K562 (cell line): ENCODE measurements at regions not wholly inside any gene's neighbourhood (a gene's known extent, or its start where the extent isn't known, plus 50 kb on each side); places are given as distances from the start of the nearest gene placed in this dataset.

Source experiments
- ATAC-seq: fragments of 200-7000 bp; cut with Tn5 transposase; 3 replicates; pipeline ENCODE4 v1.9.1; 2020; ENCODE audit warnings: moderate library complexity
- BruUV-seq: library from RNA; stranded (reverse); fragments of 400-500 nt; replicated peaks from 2 replicates; lab custom pipeline; 2021; lab: Mats Ljungman, UMichigan
- CTCF ChIA-PET: fragments of 300-600 bp; formaldehyde crosslinking; extraction: SDS; loops from one replicate; lab custom pipeline; 2021; ENCODE audit warnings: low intra/inter-chr PET ratio; lab: Yijun Ruan, JAX
- POLR2A ChIA-PET: fragments of 300-600, 350-650 bp; sonication (Branson Sonifier 250); formaldehyde crosslinking; extraction: SDS; loops from one replicate; lab custom pipeline; 2021; ENCODE audit warnings: antibody characterized with exemption, inconsistent platforms; lab: Yijun Ruan, JAX
- DNase-seq, 4 experiments: peaks; one replicate each; pipeline versions ENCODE4 v3.0.0 to v3.0.0-alpha.2; 2011 to 2018; ENCODE audit warnings: low spot score in 3 of 4, mixed read lengths in 3 of 4; ENCODE audit errors: extremely low read depth in 1 of 4
- FAIRE-seq: peaks from 2 replicates; lab custom pipeline; 2011; peaks lifted over from hg19 to GRCh38; lab: Jason Lieb, UNC
- H2AFZ ChIP-seq: 2 replicates; pipeline ENCODE4 v1.6.0; 2011; ENCODE audit warnings: low read depth, low read length, control low read depth, inconsistent platforms
- H3K27ac ChIP-seq: fragments of 200-600 bp; 3 replicates; pipeline ENCODE4 v1.8.0; 2011; ENCODE audit warnings: low read depth, mild to moderate bottlenecking, control low read depth, inconsistent platforms, low read length, moderate library complexity, mixed read lengths; ENCODE audit errors: extremely low read depth
- H3K27me3 ChIP-seq, 2 experiments: fragments of 300-600 bp in 1 of 2; 2 replicates in 1 of 2; 3 replicates in 1 of 2; pipeline versions ENCODE4 v1.6.0 to v1.8.0; 2011; ENCODE audit warnings: inconsistent platforms in 2 of 2, low read length in 2 of 2, mild to moderate bottlenecking in 1 of 2, mixed read lengths in 1 of 2, moderate library complexity in 1 of 2; ENCODE audit not compliant: control insufficient read depth in 2 of 2, insufficient read depth in 2 of 2
- H3K36me3 ChIP-seq: fragments of 300-600 bp; 3 replicates; pipeline ENCODE4 v1.8.0; 2011; ENCODE audit warnings: mild to moderate bottlenecking, low read length, inconsistent platforms; ENCODE audit not compliant: control insufficient read depth, insufficient read depth
- H3K4me1 ChIP-seq, 2 experiments: fragments of 200-600 bp in 1 of 2; replicated peaks in 1 of 2; 2 replicates in 1 of 2; 3 replicates in 1 of 2; pipeline versions ENCODE4 v1.5.1 to v1.8.0; 2011; ENCODE audit warnings: inconsistent platforms in 2 of 2, low read length in 2 of 2, mild to moderate bottlenecking in 1 of 2, mixed read lengths in 1 of 2, moderate library complexity in 1 of 2; ENCODE audit not compliant: control insufficient read depth in 2 of 2, insufficient read depth in 2 of 2
- H3K4me2 ChIP-seq: 2 replicates; pipeline ENCODE4 v1.6.1; 2011; ENCODE audit warnings: low read length, control low read depth, inconsistent platforms, mixed read lengths; ENCODE audit not compliant: insufficient read depth
- H3K4me3 ChIP-seq: fragments of 200-600 bp; sonication (generic), shearing (Covaris generic); 2 replicates; pipeline ENCODE4 v1.5.1; 2016; ENCODE audit warnings: control low read depth, inconsistent platforms
- H3K79me2 ChIP-seq: fragments of 200-600 bp; 3 replicates; pipeline ENCODE4 v1.8.0; 2011; ENCODE audit warnings: low read length, inconsistent platforms; ENCODE audit not compliant: control insufficient read depth, insufficient read depth
- H3K9ac ChIP-seq, 2 experiments: 2 replicates each; pipeline versions ENCODE4 v1.6.0 to v1.6.1; 2011; ENCODE audit warnings: low read depth in 2 of 2, low read length in 2 of 2, control low read depth in 1 of 2, inconsistent platforms in 1 of 2, mild to moderate bottlenecking in 1 of 2, mixed read lengths in 1 of 2; ENCODE audit not compliant: insufficient read depth in 1 of 2
- H3K9me1 ChIP-seq: one replicate; pipeline ENCODE4 v1.6.0; 2011; ENCODE audit warnings: inconsistent platforms, mild to moderate bottlenecking, low read length, moderate library complexity; ENCODE audit not compliant: control insufficient read depth, insufficient read depth
- H3K9me3 ChIP-seq: replicated peaks from 2 replicates; pipeline ENCODE4 v1.5.1; 2011; ENCODE audit warnings: low read depth, low read length, inconsistent platforms; ENCODE audit not compliant: control insufficient read depth, insufficient read depth
- H4K20me1 ChIP-seq: replicated peaks from 2 replicates; pipeline ENCODE4 v1.6.1; 2011; ENCODE audit warnings: low read length, inconsistent platforms, mixed read lengths; ENCODE audit not compliant: control insufficient read depth, insufficient read depth
- CBX5 ChIP-seq: IDR thresholded peaks from 2 replicates; pipeline ENCODE4 v1.6.1; 2014; ENCODE audit warnings: low read depth, borderline replicate concordance
- POU5F1 ChIP-seq: fragments of 150-350 bp; IDR thresholded peaks from 2 replicates; pipeline ENCODE4 v1.6.1; 2014; ENCODE audit warnings: borderline replicate concordance, low read length, low read depth, mild to moderate bottlenecking; ENCODE audit not compliant: partially characterized antibody
- ZBTB17 ChIP-seq: fragments of 450-650 bp; formaldehyde crosslinking; IDR thresholded peaks from 2 replicates; pipeline ENCODE4 v1.4.0; 2020; ENCODE audit warnings: mild to moderate bottlenecking
- ZNF253 ChIP-seq: fragments of 250-450 bp; sonication (Bioruptor Pico); conservative IDR thresholded peaks from 2 replicates; pipeline ENCODE4 v1.6.1; 2021; ENCODE audit warnings: mild to moderate bottlenecking
- WGBS: fragments of 100-300 bp; shearing (Covaris generic); methylation state at CpG from one replicate; pipeline ENCODE4 v1.1.6; 2016; ENCODE audit warnings: low coverage, mixed read lengths; ENCODE audit not compliant: insufficient coverage; ENCODE audit errors: missing lambda C conversion rate; 5-methylcytosine and 5-hydroxymethylcytosine counted together
- in situ Hi-C: fragments of 300-500 bp; cut with MboI; formaldehyde crosslinking; loops from 4 replicates; pipeline ENCODE4 v1.15.0; 2018; ENCODE audit warnings: inconsistent platforms, mixed read lengths
- intact Hi-C: fragments of 100-400 bp; cut with micrococcal nuclease; formaldehyde crosslinking; loops from 2 replicates; pipeline ENCODE4 v1.14.2; 2022
- TF ChIP-seq, protein P1 (sequence below): sonication (generic); formaldehyde crosslinking; IDR thresholded peaks from 2 replicates; pipeline ENCODE4 v1.8.0; 2022; ENCODE audit warnings: mild to moderate bottlenecking, missing genetic modification reagents
- TF ChIP-seq, protein P2 (sequence below), 3 experiments: fragments of 200-800 bp in 1 of 3; fragments of 250-450 bp in 1 of 3; fragments of 450-650 bp in 1 of 3; sonication (Bioruptor Pico) in 1 of 3; sonication (Bioruptor generic) in 1 of 3; formaldehyde crosslinking in 1 of 3; IDR thresholded peaks; 2 replicates each; pipeline versions ENCODE4 v1.6.1 to v1.8.0; 2016 to 2022; ENCODE audit warnings: mild to moderate bottlenecking in 2 of 3, missing genetic modification characterization in 2 of 3, missing compliant biosample characterization in 1 of 3, moderate library complexity in 1 of 3
- TF ChIP-seq, protein P3 (sequence below): sonication (generic); formaldehyde crosslinking; IDR thresholded peaks from 2 replicates; pipeline ENCODE4 v1.8.1; 2023; ENCODE audit warnings: mild to moderate bottlenecking, missing genetic modification reagents

DNA sequence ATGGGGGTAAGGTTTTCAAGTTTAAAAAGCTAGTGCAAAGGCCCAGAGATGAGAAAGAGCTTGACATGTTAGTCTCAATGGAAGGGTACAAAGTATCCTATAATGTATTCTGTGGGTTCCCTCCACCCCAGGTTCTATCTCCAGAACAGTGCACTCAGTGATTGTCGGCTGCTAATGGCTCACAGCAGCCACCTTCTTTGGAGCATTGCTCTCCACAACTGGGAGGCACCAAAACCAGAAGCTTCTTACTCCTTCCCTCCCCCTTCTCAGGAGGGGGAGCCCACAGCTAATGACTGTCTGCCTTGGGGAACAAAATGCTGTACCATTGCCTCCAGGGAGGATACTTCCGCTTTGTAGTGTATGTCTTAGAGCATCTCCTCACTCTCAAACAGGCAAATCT, 439.4 kb upstream of the RBMS3 start (continued):
- TF ChIP-seq ZNF253 = no peak

DNA sequence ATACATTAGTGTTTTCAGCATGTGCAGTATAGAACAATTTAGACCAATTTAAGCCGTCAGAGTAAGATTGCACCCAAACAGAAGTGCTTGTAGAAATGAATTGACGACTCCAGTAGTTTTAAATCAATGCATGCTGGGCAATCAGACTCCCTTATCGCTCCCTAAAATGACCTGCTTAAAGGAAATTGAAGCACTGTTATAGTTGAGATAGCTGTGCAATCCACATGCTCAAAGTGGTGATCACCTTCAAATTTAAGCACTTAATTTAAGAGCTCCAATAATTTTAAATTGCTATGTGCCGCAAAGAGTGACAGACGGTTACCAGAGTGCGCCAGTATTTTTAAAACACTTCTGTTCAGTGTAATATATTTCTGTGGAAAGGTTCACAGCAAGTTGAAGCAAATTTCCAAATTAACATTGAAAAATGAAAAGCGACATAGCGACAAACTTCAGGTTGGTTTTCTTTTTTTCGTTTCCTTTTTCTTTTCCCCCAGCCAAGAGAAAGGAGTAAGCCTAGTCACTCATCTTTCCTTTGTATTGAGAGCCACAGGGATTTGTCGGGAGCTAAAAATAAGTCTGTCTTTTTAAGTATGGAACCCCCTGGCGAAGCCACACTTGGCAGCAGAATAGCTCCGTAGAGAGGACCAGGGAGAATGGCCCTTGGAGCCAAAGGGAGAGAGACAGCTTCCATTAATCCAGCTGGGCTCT, 436.4 kb upstream of the RBMS3 start:
- CTCF ChIA-PET = no interaction called here
- intact Hi-C loops = no loop called here
- BruUV-seq = no TSS peak

More for the DNA sequence above, 436.4 kb upstream of the RBMS3 start:
- H2AFZ ChIP-seq = no peak overlapping the region
- DNase-seq (no peak), ATAC-seq (no peak), FAIRE-seq (no peak)
- H3K4me2 ChIP-seq = no peak overlapping the region
- no peaks in the 10 kb centered on the region for H3K36me3 ChIP-seq
- TF ChIP-seq, protein P1, sequence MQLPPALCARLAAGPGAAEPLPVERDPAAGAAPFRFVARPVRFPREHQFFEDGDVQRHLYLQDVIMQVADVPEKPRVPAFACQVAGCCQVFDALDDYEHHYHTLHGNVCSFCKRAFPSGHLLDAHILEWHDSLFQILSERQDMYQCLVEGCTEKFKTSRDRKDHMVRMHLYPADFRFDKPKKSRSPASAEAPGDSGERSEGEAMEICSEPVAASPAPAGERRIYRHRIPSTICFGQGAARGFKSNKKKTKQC (CRISPR knock-in tag) = no peak
- no peak for TF ChIP-seq POU5F1
- TF ChIP-seq CBX5 = no peak
- TF ChIP-seq, protein P2, sequence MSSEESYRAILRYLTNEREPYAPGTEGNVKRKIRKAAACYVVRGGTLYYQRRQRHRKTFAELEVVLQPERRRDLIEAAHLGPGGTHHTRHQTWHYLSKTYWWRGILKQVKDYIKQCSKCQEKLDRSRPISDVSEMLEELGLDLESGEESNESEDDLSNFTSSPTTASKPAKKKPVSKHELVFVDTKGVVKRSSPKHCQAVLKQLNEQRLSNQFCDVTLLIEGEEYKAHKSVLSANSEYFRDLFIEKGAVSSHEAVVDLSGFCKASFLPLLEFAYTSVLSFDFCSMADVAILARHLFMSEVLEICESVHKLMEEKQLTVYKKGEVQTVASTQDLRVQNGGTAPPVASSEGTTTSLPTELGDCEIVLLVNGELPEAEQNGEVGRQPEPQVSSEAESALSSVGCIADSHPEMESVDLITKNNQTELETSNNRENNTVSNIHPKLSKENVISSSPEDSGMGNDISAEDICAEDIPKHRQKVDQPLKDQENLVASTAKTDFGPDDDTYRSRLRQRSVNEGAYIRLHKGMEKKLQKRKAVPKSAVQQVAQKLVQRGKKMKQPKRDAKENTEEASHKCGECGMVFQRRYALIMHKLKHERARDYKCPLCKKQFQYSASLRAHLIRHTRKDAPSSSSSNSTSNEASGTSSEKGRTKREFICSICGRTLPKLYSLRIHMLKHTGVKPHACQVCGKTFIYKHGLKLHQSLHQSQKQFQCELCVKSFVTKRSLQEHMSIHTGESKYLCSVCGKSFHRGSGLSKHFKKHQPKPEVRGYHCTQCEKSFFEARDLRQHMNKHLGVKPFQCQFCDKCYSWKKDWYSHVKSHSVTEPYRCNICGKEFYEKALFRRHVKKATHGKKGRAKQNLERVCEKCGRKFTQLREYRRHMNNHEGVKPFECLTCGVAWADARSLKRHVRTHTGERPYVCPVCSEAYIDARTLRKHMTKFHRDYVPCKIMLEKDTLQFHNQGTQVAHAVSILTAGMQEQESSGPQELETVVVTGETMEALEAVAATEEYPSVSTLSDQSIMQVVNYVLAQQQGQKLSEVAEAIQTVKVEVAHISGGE (CRISPR knock-in tag; IDR thresholded peaks at IDR 0.05) = no peak
- TF ChIP-seq, protein P3, sequence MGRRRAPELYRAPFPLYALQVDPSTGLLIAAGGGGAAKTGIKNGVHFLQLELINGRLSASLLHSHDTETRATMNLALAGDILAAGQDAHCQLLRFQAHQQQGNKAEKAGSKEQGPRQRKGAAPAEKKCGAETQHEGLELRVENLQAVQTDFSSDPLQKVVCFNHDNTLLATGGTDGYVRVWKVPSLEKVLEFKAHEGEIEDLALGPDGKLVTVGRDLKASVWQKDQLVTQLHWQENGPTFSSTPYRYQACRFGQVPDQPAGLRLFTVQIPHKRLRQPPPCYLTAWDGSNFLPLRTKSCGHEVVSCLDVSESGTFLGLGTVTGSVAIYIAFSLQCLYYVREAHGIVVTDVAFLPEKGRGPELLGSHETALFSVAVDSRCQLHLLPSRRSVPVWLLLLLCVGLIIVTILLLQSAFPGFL = no peak
- no peak for TF ChIP-seq ZBTB17 (CRISPR knock-in tag)
- H3K9ac ChIP-seq = no peak overlapping the region
- POLR2A ChIA-PET = interaction anchor here (0.6 kb wide), 1 partner anchor 475 kb away, joined by 3 read pairs; no protein-coding TSS in a partner anchor
- H3K27ac ChIP-seq = no peak overlapping the region
- H3K4me3 ChIP-seq = no peak overlapping the region
- no peaks in the 10 kb centered on the region for H3K4me1 ChIP-seq
- no peaks in the 10 kb centered on the region for H3K27me3 ChIP-seq
- H3K9me1 ChIP-seq = no peaks in the 10 kb centered on the region
- no peaks in the 10 kb centered on the region for H3K9me3 ChIP-seq
- 2% methylated on average over 12 of the region's 12 CpGs for WGBS
- H4K20me1 ChIP-seq = no peaks in the 10 kb centered on the region
- in situ Hi-C loops = no loop called here
- H3K79me2 ChIP-seq = no peaks in the 10 kb centered on the region
